IMR-90 (cell line): ENCODE measurements at regions not wholly inside any gene's neighbourhood (a gene's known extent, or its start where the extent isn't known, plus 50 kb on each side); places are given as distances from the start of the nearest gene placed in this dataset.
"Not testable (repeated sequence)": the region's sequence is repeated elsewhere in the genome, so short reads cannot be mapped to it uniquely, and the experiment has no call there.

ENCODE experiments used
- ATAC-seq: fragments of 200-7000 bp; cut with Tn5 transposase; 2 replicates; pipeline ENCODE4 v1.9.1; 2020; ENCODE audit warnings: low read depth, mild to moderate bottlenecking, moderate library complexity
- BruUV-seq: library from RNA; stranded (reverse); fragments of 400-500 nt; replicated peaks from 2 replicates; lab custom pipeline; 2021; lab: Mats Ljungman, UMichigan
- CTCF ChIA-PET: fragments of 300-600 bp; formaldehyde crosslinking; extraction: SDS; loops from one replicate; lab custom pipeline; 2021; ENCODE audit warnings: antibody characterized with exemption; lab: Yijun Ruan, JAX
- POLR2A ChIA-PET: fragments of 300-600 bp; sonication (Branson Sonifier 250); formaldehyde crosslinking; loops from one replicate; lab custom pipeline; 2022; ENCODE audit warnings: antibody characterized with exemption; ENCODE audit not compliant: unreplicated experiment; lab: Charles Lee
- DNase-seq: peaks from one replicate; pipeline ENCODE4 v3.0.0; 2013
- H2AFZ ChIP-seq: replicated peaks from 2 replicates; pipeline ENCODE3; 2013; ENCODE audit warnings: low read length, mild to moderate bottlenecking; ENCODE audit not compliant: poor library complexity
- H2AK5ac ChIP-seq: 2 replicates; pipeline ENCODE4 v1.6.1; 2013; ENCODE audit warnings: low read depth, low read length, inconsistent platforms
- H2AK9ac ChIP-seq: replicated peaks from 2 replicates; pipeline ENCODE3; 2013; ENCODE audit warnings: mild to moderate bottlenecking, low read depth, low read length, moderate library complexity; ENCODE audit not compliant: poor library complexity
- H2BK120ac ChIP-seq: 2 replicates; pipeline ENCODE4 v1.6.1; 2013; ENCODE audit warnings: low read depth, low read length, inconsistent platforms
- H2BK15ac ChIP-seq: 3 replicates; pipeline ENCODE4 v1.6.1; 2013; ENCODE audit warnings: low read depth, low read length, inconsistent platforms
- H2BK20ac ChIP-seq: 2 replicates; pipeline ENCODE4 v1.6.1; 2013; ENCODE audit warnings: low read depth, mild to moderate bottlenecking, inconsistent platforms, low read length, moderate library complexity
- H2BK5ac ChIP-seq: 2 replicates; pipeline ENCODE4 v1.6.1; 2013; ENCODE audit warnings: mild to moderate bottlenecking, low read depth, low read length, inconsistent platforms; ENCODE audit not compliant: poor library complexity, severe bottlenecking
- H3K14ac ChIP-seq: replicated peaks from 2 replicates; pipeline ENCODE4 v1.6.1; 2013; ENCODE audit warnings: low read depth, low read length, inconsistent platforms
- H3K18ac ChIP-seq: 2 replicates; pipeline ENCODE4 v1.6.1; 2013; ENCODE audit warnings: low read depth, low read length, control low read depth
- H3K23ac ChIP-seq: 2 replicates; pipeline ENCODE4 v1.6.1; 2013; ENCODE audit warnings: low read depth, low read length, inconsistent platforms
- H3K27ac ChIP-seq: 2 replicates; pipeline ENCODE4 v1.5.1; 2013; ENCODE audit warnings: mild to moderate bottlenecking, control low read depth, low read length; ENCODE audit not compliant: insufficient read depth
- H3K27me3 ChIP-seq: 2 replicates; pipeline ENCODE4 v1.6.1; 2013; ENCODE audit warnings: low read length; ENCODE audit not compliant: control insufficient read depth, insufficient read depth
- H3K36me3 ChIP-seq: 2 replicates; pipeline ENCODE4 v1.6.1; 2013; ENCODE audit warnings: low read length, mixed read lengths; ENCODE audit not compliant: control insufficient read depth, insufficient read depth
- H3K4ac ChIP-seq: 2 replicates; pipeline ENCODE4 v1.6.1; 2013; ENCODE audit warnings: low read depth, low read length, inconsistent platforms
- H3K4me1 ChIP-seq: 2 replicates; pipeline ENCODE4 v1.6.1; 2013; ENCODE audit warnings: low read length, mixed read lengths; ENCODE audit not compliant: control insufficient read depth, insufficient read depth
- H3K4me2 ChIP-seq: 2 replicates; pipeline ENCODE4 v1.6.1; 2013; ENCODE audit warnings: low read depth, mild to moderate bottlenecking, control low read depth, low read length, moderate library complexity
- H3K4me3 ChIP-seq: 2 replicates; pipeline ENCODE4 v1.5.1; 2013; ENCODE audit warnings: low read depth, mild to moderate bottlenecking, control low read depth, low read length, moderate library complexity; ENCODE audit not compliant: insufficient read depth
- H3K56ac ChIP-seq: 2 replicates; pipeline ENCODE4 v1.6.1; 2013; ENCODE audit warnings: low read length, inconsistent platforms; ENCODE audit not compliant: insufficient read depth; ENCODE audit errors: extremely low read depth
- H3K79me1 ChIP-seq, 2 experiments: 2 replicates each; pipeline ENCODE4 v1.6.1; 2013; ENCODE audit warnings: low read length in 2 of 2, inconsistent platforms in 1 of 2, low read depth in 1 of 2
- H3K9ac ChIP-seq: 2 replicates; pipeline ENCODE4 v1.6.1; 2013; ENCODE audit warnings: low read depth, low read length, control low read depth
- H3K9me1 ChIP-seq: 2 replicates; pipeline ENCODE4 v1.6.1; 2013; ENCODE audit warnings: low read length, inconsistent platforms; ENCODE audit not compliant: insufficient read depth
- H3K9me3 ChIP-seq: 2 replicates; pipeline ENCODE4 v1.6.1; 2013; ENCODE audit warnings: low read length; ENCODE audit not compliant: control insufficient read depth, insufficient read depth
- H4K20me1 ChIP-seq: 2 replicates; pipeline ENCODE4 v1.6.1; 2013; ENCODE audit warnings: low read length, inconsistent platforms; ENCODE audit not compliant: insufficient read depth
- H4K5ac ChIP-seq: 2 replicates; pipeline ENCODE4 v1.6.1; 2013; ENCODE audit warnings: mild to moderate bottlenecking, low read depth, low read length, control low read depth
- H4K8ac ChIP-seq, 2 experiments: 2 replicates each; pipeline ENCODE4 v1.6.1; 2013; ENCODE audit warnings: low read depth in 2 of 2, low read length in 2 of 2, control low read depth in 1 of 2, inconsistent platforms in 1 of 2
- H4K91ac ChIP-seq: 2 replicates; pipeline ENCODE4 v1.6.1; 2013; ENCODE audit warnings: low read depth, low read length, inconsistent platforms; ENCODE audit not compliant: insufficient read depth
- WGBS, 2 experiments: methylation state at CpG; one replicate each; pipeline versions ENCODE4 v1.1.5 to v1.1.7; 2013; ENCODE audit warnings: missing lambda C conversion rate in 2 of 2; ENCODE audit not compliant: insufficient read length in 1 of 2; ENCODE audit errors: extremely low coverage in 2 of 2; 5-methylcytosine and 5-hydroxymethylcytosine counted together
- dilution Hi-C: fragments of 300-500 bp; cut with HindIII; formaldehyde crosslinking; loops from one replicate; pipeline ENCODE4 v1.14.3; 2018; ENCODE audit warnings: low sequenced_read_pairs; ENCODE audit not compliant: unreplicated experiment
- in situ Hi-C: fragments of 300-500 bp; cut with MboI; formaldehyde crosslinking; loops from 3 replicates; pipeline ENCODE4 v1.14.3; 2019; ENCODE audit warnings: low sequenced_read_pairs, inconsistent platforms, mixed read lengths
- intact Hi-C: fragments of 100-400 bp; cut with micrococcal nuclease; formaldehyde crosslinking; loops from 2 replicates; pipeline ENCODE4 v1.10.0; 2022

- H3K27ac ChIP-seq, H3K36me3 ChIP-seq, H2BK20ac ChIP-seq, H3K9ac ChIP-seq, H3K4me2 ChIP-seq, H3K18ac ChIP-seq, POLR2A ChIA-PET, BruUV-seq, H2BK120ac ChIP-seq, CTCF ChIA-PET, DNase-seq, H2BK5ac ChIP-seq, H3K56ac ChIP-seq, H4K5ac ChIP-seq, H2AFZ ChIP-seq, ATAC-seq, H3K4me1 ChIP-seq, H3K4ac ChIP-seq, H4K91ac ChIP-seq, H3K79me1 ChIP-seq, H4K20me1 ChIP-seq, H3K27me3 ChIP-seq, H3K14ac ChIP-seq, H2AK5ac ChIP-seq, H4K8ac ChIP-seq, intact Hi-C loops, dilution Hi-C loops, H3K23ac ChIP-seq, H2AK9ac ChIP-seq, H3K4me3 ChIP-seq, H2BK15ac ChIP-seq, in situ Hi-C loops, H3K9me3 ChIP-seq: not testable (repeated sequence)
- WGBS, 2 experiments: 83% methylated on average over 2 of the region's 3 CpGs; no CpG with 5 or more reads in 1 of the 2 experiments
- peaks cover 12% of the 10 kb centered on the region for H3K9me1 ChIP-seq
Measured at GRCh38 chr4:3909616-3910015, 143.4 kb downstream of the ADRA2C start.

- H3K36me3 ChIP-seq, H4K91ac ChIP-seq, H2BK5ac ChIP-seq, in situ Hi-C loops, DNase-seq, H3K4me1 ChIP-seq, H2AFZ ChIP-seq, H3K14ac ChIP-seq, H3K27ac ChIP-seq, H4K8ac ChIP-seq, POLR2A ChIA-PET, H3K23ac ChIP-seq, H2BK15ac ChIP-seq, H2AK9ac ChIP-seq, H2BK120ac ChIP-seq, H3K9ac ChIP-seq, H3K4me2 ChIP-seq, H3K9me1 ChIP-seq, intact Hi-C loops, H4K20me1 ChIP-seq, H3K27me3 ChIP-seq, H3K4me3 ChIP-seq, H2BK20ac ChIP-seq, H3K4ac ChIP-seq, H2AK5ac ChIP-seq, H3K9me3 ChIP-seq, H3K56ac ChIP-seq, CTCF ChIA-PET, BruUV-seq, H3K18ac ChIP-seq, dilution Hi-C loops, H3K79me1 ChIP-seq, ATAC-seq, H4K5ac ChIP-seq: not testable (repeated sequence)
- 50% methylated on average over 2 of the region's 14 CpGs; no CpG with 5 or more reads in 1 of the 2 experiments for WGBS, 2 experiments
Measured at GRCh38 chr4:3910161-3910950, 144.2 kb downstream of the ADRA2C start.
